H9 (cell line): ENCODE measurements at regions not wholly inside any gene's neighbourhood (a gene's known extent, or its start where the extent isn't known, plus 50 kb on each side); places are given as distances from the start of the nearest gene placed in this dataset.

Experiments
- DNase-seq: peaks from one replicate; pipeline ENCODE4 v3.0.0-alpha.2; 2017
- H2AFZ ChIP-seq: one replicate; pipeline ENCODE4 v1.6.1; 2013; ENCODE audit warnings: mild to moderate bottlenecking, low read length, control low read depth, moderate library complexity
- H2AK5ac ChIP-seq: 2 replicates; pipeline ENCODE4 v1.6.1; 2013; ENCODE audit warnings: low read length, control low read depth, mixed read lengths; ENCODE audit not compliant: insufficient read length
- H2BK120ac ChIP-seq: one replicate; pipeline ENCODE4 v1.6.1; 2013; ENCODE audit warnings: low read depth, mild to moderate bottlenecking, low read length, control low read depth, inconsistent platforms; ENCODE audit not compliant: poor library complexity, severe bottlenecking
- H2BK12ac ChIP-seq: 2 replicates; pipeline ENCODE4 v1.6.1; 2013; ENCODE audit warnings: low read length, control low read depth, mixed read lengths, low read depth; ENCODE audit not compliant: insufficient read length
- H2BK15ac ChIP-seq: 2 replicates; pipeline ENCODE4 v1.6.1; 2013; ENCODE audit warnings: low read depth, low read length, control low read depth
- H2BK20ac ChIP-seq: one replicate; pipeline ENCODE4 v1.6.1; 2013; ENCODE audit warnings: low read depth, mild to moderate bottlenecking, low read length, control low read depth, inconsistent platforms; ENCODE audit not compliant: poor library complexity, severe bottlenecking
- H2BK5ac ChIP-seq: 2 replicates; pipeline ENCODE4 v1.6.1; 2013; ENCODE audit warnings: low read length, control low read depth, mixed read lengths; ENCODE audit not compliant: insufficient read length
- H3K14ac ChIP-seq: 2 replicates; pipeline ENCODE4 v1.6.1; 2013; ENCODE audit warnings: low read length, control low read depth; ENCODE audit not compliant: insufficient read depth
- H3K18ac ChIP-seq: 2 replicates; pipeline ENCODE4 v1.6.1; 2013; ENCODE audit warnings: low read depth, mild to moderate bottlenecking, mixed read lengths, low read length, control low read depth; ENCODE audit not compliant: insufficient read length
- H3K23ac ChIP-seq: 2 replicates; pipeline ENCODE4 v1.6.1; 2013; ENCODE audit warnings: low read length, control low read depth, mixed read lengths, low read depth; ENCODE audit not compliant: insufficient read length
- H3K23me2 ChIP-seq: 2 replicates; pipeline ENCODE4 v1.6.1; 2013; ENCODE audit warnings: low read depth, mild to moderate bottlenecking, mixed read lengths, low read length, control low read depth; ENCODE audit not compliant: insufficient read length, poor library complexity, severe bottlenecking
- H3K27ac ChIP-seq: 2 replicates; pipeline ENCODE4 v1.5.1; 2013; ENCODE audit warnings: low read length, control low read depth, mixed read lengths, low read depth; ENCODE audit not compliant: insufficient read length
- H3K27me3 ChIP-seq: 2 replicates; pipeline ENCODE4 v1.6.1; 2013; ENCODE audit warnings: low read length, control low read depth, inconsistent platforms; ENCODE audit not compliant: insufficient read depth
- H3K4ac ChIP-seq: 2 replicates; pipeline ENCODE4 v1.6.1; 2013; ENCODE audit warnings: low read depth, mild to moderate bottlenecking, control low read depth, inconsistent platforms, low read length, moderate library complexity
- H3K4me1 ChIP-seq: 2 replicates; pipeline ENCODE4 v1.6.1; 2013; ENCODE audit warnings: low read length, control low read depth, inconsistent platforms; ENCODE audit not compliant: insufficient read depth
- H3K4me2 ChIP-seq: 2 replicates; pipeline ENCODE4 v1.6.1; 2013; ENCODE audit warnings: low read length, control low read depth, mixed read lengths; ENCODE audit not compliant: insufficient read length, insufficient read depth
- H3K56ac ChIP-seq: 2 replicates; pipeline ENCODE4 v1.6.1; 2013; ENCODE audit warnings: low read depth, mild to moderate bottlenecking, mixed read lengths, low read length, control low read depth; ENCODE audit not compliant: insufficient read length
- H3K79me1 ChIP-seq: 2 replicates; pipeline ENCODE4 v1.6.1; 2013; ENCODE audit warnings: low read depth, mild to moderate bottlenecking, moderate library complexity, low read length, control low read depth, inconsistent platforms; ENCODE audit not compliant: insufficient read depth, poor library complexity, severe bottlenecking
- H3K79me2 ChIP-seq: 2 replicates; pipeline ENCODE4 v1.6.1; 2013; ENCODE audit warnings: low read length, control low read depth, inconsistent platforms; ENCODE audit not compliant: insufficient read depth
- H3K9ac ChIP-seq: 2 replicates; pipeline ENCODE4 v1.6.1; 2013; ENCODE audit warnings: low read length, control low read depth, mixed read lengths; ENCODE audit not compliant: insufficient read length; ENCODE audit errors: extremely low read depth
- H3K9me3 ChIP-seq: one replicate; pipeline ENCODE4 v1.6.1; 2013; ENCODE audit warnings: low read depth, low read length, inconsistent platforms; ENCODE audit not compliant: control insufficient read depth
- H3T11ph ChIP-seq: one replicate; pipeline ENCODE4 v1.6.1; 2013; ENCODE audit warnings: mild to moderate bottlenecking, low read length, control low read depth, inconsistent platforms
- H4K20me1 ChIP-seq: one replicate; pipeline ENCODE4 v1.6.1; 2013; ENCODE audit not compliant: control insufficient read depth, insufficient read length, insufficient read depth
- H4K5ac ChIP-seq: 2 replicates; pipeline ENCODE4 v1.6.1; 2013; ENCODE audit warnings: low read depth, mild to moderate bottlenecking, mixed read lengths, low read length, control low read depth; ENCODE audit not compliant: insufficient read length
- H4K8ac ChIP-seq: replicated peaks from 2 replicates; pipeline ENCODE4 v1.6.1; 2013; ENCODE audit warnings: low read length, control low read depth, mixed read lengths, low read depth; ENCODE audit not compliant: insufficient read length
- H4K91ac ChIP-seq: 2 replicates; pipeline ENCODE4 v1.6.1; 2013; ENCODE audit warnings: low read depth, mild to moderate bottlenecking, moderate library complexity, mixed read lengths, low read length, control low read depth; ENCODE audit not compliant: insufficient read length
- H3K27ac Mint-ChIP-seq, 3 experiments: 2 replicates in 2 of 3; 3 replicates in 1 of 3; pipeline ENCODE4 v1.8.0; 2020 to 2021; ENCODE audit warnings: mixed read lengths in 3 of 3, mild to moderate bottlenecking in 1 of 3, moderate library complexity in 1 of 3
- H3K27me3 Mint-ChIP-seq: 2 replicates; pipeline ENCODE4 v1.8.0; 2021; ENCODE audit warnings: low read depth, mild to moderate bottlenecking, moderate library complexity, mixed read lengths
- H3K36me3 Mint-ChIP-seq, 3 experiments: 2 replicates in 2 of 3; 3 replicates in 1 of 3; pipeline ENCODE4 v1.8.0; 2020 to 2021; ENCODE audit warnings: low read depth in 3 of 3, mixed read lengths in 3 of 3; ENCODE audit not compliant: insufficient read depth in 1 of 3
- H3K4me1 Mint-ChIP-seq, 2 experiments: 2 replicates each; pipeline ENCODE4 v1.8.0; 2020; ENCODE audit warnings: mixed read lengths in 2 of 2
- H3K4me3 Mint-ChIP-seq, 2 experiments: 2 replicates in 1 of 2; 3 replicates in 1 of 2; pipeline ENCODE4 v1.8.0; 2020 to 2021; ENCODE audit warnings: mild to moderate bottlenecking in 2 of 2, mixed read lengths in 2 of 2, moderate library complexity in 1 of 2
- H3K9me3 Mint-ChIP-seq, 2 experiments: 2 replicates in 1 of 2; 3 replicates in 1 of 2; pipeline ENCODE4 v1.8.0; 2020; ENCODE audit warnings: mild to moderate bottlenecking in 2 of 2, mixed read lengths in 2 of 2, moderate library complexity in 1 of 2
- CTCF ChIP-seq: fragments of 200-600 bp; sonication (generic); conservative IDR thresholded peaks from 3 replicates; pipeline ENCODE4 v1.8.0; 2021; ENCODE audit warnings: antibody characterized with exemption, mild to moderate bottlenecking
- WGBS: extraction: QIAGEN DNeasy Blood & Tissue Kit; methylation state at CpG from one replicate; pipeline ENCODE4 v1.1.7; 2013; ENCODE audit warnings: missing lambda C conversion rate, low lambda C conversion rate, mixed read lengths; ENCODE audit not compliant: insufficient read length; ENCODE audit errors: extremely low coverage; 5-methylcytosine and 5-hydroxymethylcytosine counted together

GRCh38 chr10:29174389-29174788 is 114.5 kb upstream of the LYZL1 start:
- Histone ChIP-seq H3K4me2 (no peak overlapping the region), H3K14ac (no peak overlapping the region), H2AK5ac (no peak overlapping the region), H3T11ph (no peak overlapping the region), H3K23ac (no peak overlapping the region), H2BK15ac (no peak overlapping the region), H3K79me2 (no peaks in the 10 kb centered on the region), H3K56ac (no peak overlapping the region), H2BK120ac (no peak overlapping the region), H3K23me2 (no peaks in the 10 kb centered on the region), H3K79me1 (no peaks in the 10 kb centered on the region), H3K18ac (no peak overlapping the region), H4K8ac (no peak overlapping the region), H4K5ac (no peak overlapping the region), H3K4me1 (no peaks in the 10 kb centered on the region), H3K27ac (no peak overlapping the region), H4K91ac (no peak overlapping the region), H3K9ac (no peak overlapping the region), H2BK5ac (no peak overlapping the region), H3K4ac (no peak overlapping the region), H2BK12ac (no peak overlapping the region), H3K27me3 (no peaks in the 10 kb centered on the region; the same call in 1 of the 2 replicates), H2AFZ (no peak overlapping the region), H4K20me1 (no peaks in the 10 kb centered on the region), H2BK20ac (no peak overlapping the region), H3K9me3 (peaks cover 6% of the 10 kb centered on the region)
- Mint-ChIP-seq H3K4me3 (no peak overlapping the region), H3K9me3 (peaks cover 19 to 25% of the 10 kb centered on the region in 2 experiments), H3K4me1 (peaks cover 0 to 3% of the 10 kb centered on the region in 2 experiments; a peak in 1 of 4 replicates), H3K27me3 (no peaks in the 10 kb centered on the region; the same call in 1 of the 2 replicates), H3K27ac (no peak overlapping the region), H3K36me3 (peaks cover 3 to 15% (median 6%) of the 10 kb centered on the region in 3 experiments)
- TF ChIP-seq CTCF = no peak
- WGBS = no CpG with 5 or more reads among the region's 2 CpGs
- DNase-seq = no peak
